GM21786 (cell line): ENCODE measurements at regions not wholly inside any gene's neighbourhood (a gene's known extent, or its start where the extent isn't known, plus 50 kb on each side); places are given as distances from the start of the nearest gene placed in this dataset.

Experiments
- ATAC-seq: cut with Tn5 transposase; IDR thresholded peaks from one replicate; pipeline ENCODE4 v1.9.1; 2021; ENCODE audit not compliant: unreplicated experiment

GRCh38 chr2:42108852-42109251, 60.3 kb upstream of the EML4 start:
- no peak for ATAC-seq

DNA sequence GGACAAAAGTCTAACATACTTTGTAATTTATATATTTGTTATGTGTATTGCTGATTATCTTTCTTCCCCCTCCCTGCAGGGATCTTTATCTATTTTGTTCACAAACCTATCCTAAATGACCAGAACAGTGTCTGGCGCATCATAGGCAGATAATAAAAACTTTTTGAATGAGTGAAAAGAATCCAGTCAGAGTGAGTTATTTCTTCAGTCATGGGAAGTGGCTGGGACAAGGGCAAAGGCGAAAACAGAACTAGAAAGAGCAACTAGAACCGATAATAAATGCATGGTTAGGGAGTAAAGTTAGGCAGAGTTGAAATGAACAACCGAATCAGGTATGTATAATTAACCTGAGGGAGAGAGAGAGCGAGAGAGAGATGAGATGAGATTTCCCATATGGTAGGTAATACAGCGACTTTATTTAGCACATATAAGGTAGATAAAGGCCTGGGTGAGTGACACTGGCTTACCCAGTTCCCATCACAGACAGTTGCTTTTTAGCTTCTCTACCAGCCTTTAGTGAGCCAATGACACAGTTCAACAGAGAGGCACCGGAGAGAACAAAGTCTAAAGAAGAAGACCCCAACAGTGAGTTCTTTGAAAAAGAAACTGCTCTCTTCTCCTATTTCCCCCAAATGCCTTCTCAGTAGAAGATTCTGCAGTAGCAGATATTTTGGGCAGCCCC, 59.1 kb upstream of the EML4 start:
- ATAC-seq: no peak

GRCh38 chr2:42110641-42111322, 58.4 kb upstream of the EML4 start:
- ATAC-seq: no peak

DNA sequence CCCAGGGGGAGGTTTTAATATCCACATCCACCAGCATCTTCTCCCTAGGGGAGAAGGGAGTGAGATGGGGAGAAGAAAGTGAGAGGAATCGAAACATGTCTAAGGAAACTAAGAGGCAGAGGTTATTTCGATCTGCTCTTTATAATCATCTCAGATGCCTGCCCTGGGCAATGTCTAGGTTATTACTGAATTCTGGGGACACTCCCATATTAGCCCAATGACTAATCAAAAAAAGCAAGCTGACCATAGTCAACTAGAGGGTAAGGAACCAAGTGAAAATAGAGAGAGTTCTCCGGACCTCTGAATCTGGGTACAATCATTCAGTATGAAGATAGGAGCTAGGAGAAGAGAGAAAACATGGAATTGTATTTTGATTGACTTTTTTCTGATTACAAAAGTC, 56.7 kb upstream of the EML4 start:
- ATAC-seq: no peak

GRCh38 chr2:42113452-42113851, 55.7 kb upstream of the EML4 start:
- no peak for ATAC-seq

GRCh38 chr2:42114091-42114490, 55.1 kb upstream of the EML4 start:
- no peak for ATAC-seq

- ATAC-seq: no peak
Measured at GRCh38 chr2:42115588-42115987, 53.6 kb upstream of the EML4 start.

- no peak for ATAC-seq
Measured at GRCh38 chr2:42116195-42117181, 52.7 kb upstream of the EML4 start.

GRCh38 chr2:42117182-42117579, 52.0 kb upstream of the EML4 start:
- no peak for ATAC-seq

DNA sequence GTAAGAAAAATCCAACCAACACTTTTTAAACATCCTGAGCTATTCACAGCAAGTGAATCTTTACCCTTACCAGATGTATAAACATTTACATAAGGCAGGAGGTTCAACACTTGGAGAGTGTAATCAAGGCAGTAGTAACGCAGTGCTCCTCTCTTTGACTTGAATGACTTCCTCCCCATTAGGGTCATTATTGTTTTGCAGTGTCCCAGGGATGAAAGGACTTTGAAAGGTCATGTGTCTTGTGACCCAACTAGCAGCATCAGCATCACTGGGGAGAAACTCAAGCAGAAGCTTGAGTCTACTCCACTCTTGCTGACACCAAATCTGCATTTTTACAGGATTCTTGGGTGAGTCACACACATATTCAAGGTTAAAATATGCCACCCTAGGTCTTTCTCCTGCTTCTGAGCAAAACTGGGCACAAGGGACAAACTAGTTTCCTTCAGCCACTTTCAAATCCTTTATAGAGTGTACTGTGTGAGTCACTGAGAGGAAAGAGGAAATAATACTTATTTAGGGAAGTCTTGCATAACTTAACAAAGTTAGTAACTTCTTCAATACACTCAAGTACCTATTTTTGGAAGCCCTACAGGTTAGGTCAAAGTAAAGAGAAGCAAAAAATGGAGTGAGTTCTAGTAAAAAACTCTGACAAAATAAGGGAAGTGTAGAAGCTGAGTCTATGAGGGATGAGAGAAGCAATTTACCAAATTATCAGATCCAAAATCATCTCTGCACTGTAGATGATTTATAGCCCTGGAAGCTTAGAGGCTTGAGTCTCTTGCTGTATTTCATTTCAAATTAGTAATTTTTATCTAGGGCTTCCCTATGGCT, 51.0 kb upstream of the EML4 start:
- ATAC-seq: peak; percentile 88

DNA sequence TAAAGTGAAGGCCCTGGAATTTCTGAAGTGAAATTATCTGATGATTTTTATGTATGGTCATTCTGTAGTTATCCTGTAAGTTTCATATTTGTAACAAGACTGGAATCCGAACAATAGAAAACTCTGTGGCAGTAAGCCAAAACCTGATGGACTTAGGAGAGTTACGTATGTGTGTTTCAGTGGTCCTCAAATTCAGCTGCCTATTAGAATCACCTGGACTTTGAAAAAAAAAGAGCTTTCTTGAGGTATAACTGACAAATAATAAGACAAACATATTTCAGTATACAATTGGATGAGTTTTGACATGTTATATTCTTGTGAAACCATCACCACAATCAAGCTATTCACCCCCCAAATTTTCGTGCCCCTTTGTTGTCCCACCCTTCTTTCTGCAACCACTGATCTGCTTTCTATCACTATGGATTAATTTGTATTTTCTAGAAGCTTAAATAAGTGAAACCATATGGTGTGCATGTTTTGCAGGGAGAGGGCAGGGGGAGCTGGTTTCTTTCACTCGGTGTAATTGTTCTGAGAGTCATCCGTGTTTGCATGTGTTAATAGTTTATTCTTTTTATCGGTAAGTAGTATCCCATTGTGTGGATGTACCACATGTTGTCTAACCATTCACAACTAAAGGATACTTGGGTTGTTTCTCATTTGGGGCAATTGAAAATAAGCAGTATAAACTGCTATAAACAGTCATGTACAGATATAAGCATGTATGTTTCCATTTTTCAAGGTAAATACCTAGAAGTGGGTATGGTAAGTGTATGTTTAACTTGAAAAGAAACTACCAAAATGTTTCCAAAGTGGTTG, 50.2 kb upstream of the EML4 start:
- no peak for ATAC-seq
